K562 (cell line): ENCODE measurements at regions not wholly inside any gene's neighbourhood (a gene's known extent, or its start where the extent isn't known, plus 50 kb on each side); places are given as distances from the start of the nearest gene placed in this dataset.

Experiments used
- ATAC-seq: fragments of 200-7000 bp; cut with Tn5 transposase; 3 replicates; pipeline ENCODE4 v1.9.1; 2020; ENCODE audit warnings: moderate library complexity
- BruUV-seq: library from RNA; stranded (reverse); fragments of 400-500 nt; replicated peaks from 2 replicates; lab custom pipeline; 2021; lab: Mats Ljungman, UMichigan
- CTCF ChIA-PET: fragments of 300-600 bp; formaldehyde crosslinking; extraction: SDS; loops from one replicate; lab custom pipeline; 2021; ENCODE audit warnings: low intra/inter-chr PET ratio; lab: Yijun Ruan, JAX
- POLR2A ChIA-PET: fragments of 300-600, 350-650 bp; sonication (Branson Sonifier 250); formaldehyde crosslinking; extraction: SDS; loops from one replicate; lab custom pipeline; 2021; ENCODE audit warnings: antibody characterized with exemption, inconsistent platforms; lab: Yijun Ruan, JAX
- DNase-seq, 4 experiments: peaks; one replicate each; pipeline versions ENCODE4 v3.0.0 to v3.0.0-alpha.2; 2011 to 2018; ENCODE audit warnings: low spot score in 3 of 4, mixed read lengths in 3 of 4; ENCODE audit errors: extremely low read depth in 1 of 4
- FAIRE-seq: peaks from 2 replicates; lab custom pipeline; 2011; peaks lifted over from hg19 to GRCh38; lab: Jason Lieb, UNC
- H2AFZ ChIP-seq: 2 replicates; pipeline ENCODE4 v1.6.0; 2011; ENCODE audit warnings: low read depth, low read length, control low read depth, inconsistent platforms
- H3K27ac ChIP-seq: fragments of 200-600 bp; 3 replicates; pipeline ENCODE4 v1.8.0; 2011; ENCODE audit warnings: low read depth, mild to moderate bottlenecking, control low read depth, inconsistent platforms, low read length, moderate library complexity, mixed read lengths; ENCODE audit errors: extremely low read depth
- H3K27me3 ChIP-seq, 2 experiments: fragments of 300-600 bp in 1 of 2; 2 replicates in 1 of 2; 3 replicates in 1 of 2; pipeline versions ENCODE4 v1.6.0 to v1.8.0; 2011; ENCODE audit warnings: inconsistent platforms in 2 of 2, low read length in 2 of 2, mild to moderate bottlenecking in 1 of 2, mixed read lengths in 1 of 2, moderate library complexity in 1 of 2; ENCODE audit not compliant: control insufficient read depth in 2 of 2, insufficient read depth in 2 of 2
- H3K36me3 ChIP-seq: fragments of 300-600 bp; 3 replicates; pipeline ENCODE4 v1.8.0; 2011; ENCODE audit warnings: mild to moderate bottlenecking, low read length, inconsistent platforms; ENCODE audit not compliant: control insufficient read depth, insufficient read depth
- H3K4me1 ChIP-seq, 2 experiments: fragments of 200-600 bp in 1 of 2; replicated peaks in 1 of 2; 2 replicates in 1 of 2; 3 replicates in 1 of 2; pipeline versions ENCODE4 v1.5.1 to v1.8.0; 2011; ENCODE audit warnings: inconsistent platforms in 2 of 2, low read length in 2 of 2, mild to moderate bottlenecking in 1 of 2, mixed read lengths in 1 of 2, moderate library complexity in 1 of 2; ENCODE audit not compliant: control insufficient read depth in 2 of 2, insufficient read depth in 2 of 2
- H3K4me2 ChIP-seq: 2 replicates; pipeline ENCODE4 v1.6.1; 2011; ENCODE audit warnings: low read length, control low read depth, inconsistent platforms, mixed read lengths; ENCODE audit not compliant: insufficient read depth
- H3K4me3 ChIP-seq: fragments of 200-600 bp; sonication (generic), shearing (Covaris generic); 2 replicates; pipeline ENCODE4 v1.5.1; 2016; ENCODE audit warnings: control low read depth, inconsistent platforms
- H3K79me2 ChIP-seq: fragments of 200-600 bp; 3 replicates; pipeline ENCODE4 v1.8.0; 2011; ENCODE audit warnings: low read length, inconsistent platforms; ENCODE audit not compliant: control insufficient read depth, insufficient read depth
- H3K9ac ChIP-seq, 2 experiments: 2 replicates each; pipeline versions ENCODE4 v1.6.0 to v1.6.1; 2011; ENCODE audit warnings: low read depth in 2 of 2, low read length in 2 of 2, control low read depth in 1 of 2, inconsistent platforms in 1 of 2, mild to moderate bottlenecking in 1 of 2, mixed read lengths in 1 of 2; ENCODE audit not compliant: insufficient read depth in 1 of 2
- H3K9me1 ChIP-seq: one replicate; pipeline ENCODE4 v1.6.0; 2011; ENCODE audit warnings: inconsistent platforms, mild to moderate bottlenecking, low read length, moderate library complexity; ENCODE audit not compliant: control insufficient read depth, insufficient read depth
- H3K9me3 ChIP-seq: replicated peaks from 2 replicates; pipeline ENCODE4 v1.5.1; 2011; ENCODE audit warnings: low read depth, low read length, inconsistent platforms; ENCODE audit not compliant: control insufficient read depth, insufficient read depth
- H4K20me1 ChIP-seq: replicated peaks from 2 replicates; pipeline ENCODE4 v1.6.1; 2011; ENCODE audit warnings: low read length, inconsistent platforms, mixed read lengths; ENCODE audit not compliant: control insufficient read depth, insufficient read depth
- BCL6 ChIP-seq: fragments of 250-450 bp; sonication (Bioruptor Pico); IDR thresholded peaks from 2 replicates; pipeline ENCODE4 v1.4.0; 2020
- GATA2 ChIP-seq: sonication (generic); formaldehyde crosslinking; IDR thresholded peaks from 2 replicates; pipeline ENCODE4 v1.4.0; 2020; ENCODE audit warnings: mild to moderate bottlenecking, missing genetic modification reagents
- L3MBTL2 ChIP-seq: fragments of 450-650 bp; IDR thresholded peaks from 2 replicates; pipeline ENCODE4 v1.6.1; 2016; ENCODE audit warnings: mild to moderate bottlenecking, moderate library complexity
- TRIM25 ChIP-seq: fragments of 450-650 bp; IDR thresholded peaks from 2 replicates; pipeline ENCODE4 v1.7.0; 2016; ENCODE audit warnings: borderline replicate concordance
- ZHX1 ChIP-seq: fragments of 150-350 bp; conservative IDR thresholded peaks from 2 replicates; pipeline ENCODE4 v1.6.1; 2014; ENCODE audit warnings: low read length
- ZNF586 ChIP-seq: fragments of 450-650 bp; formaldehyde crosslinking; conservative IDR thresholded peaks from 2 replicates; pipeline ENCODE4 v1.4.0; 2020; ENCODE audit warnings: mild to moderate bottlenecking, moderate library complexity
- WGBS: fragments of 100-300 bp; shearing (Covaris generic); methylation state at CpG from one replicate; pipeline ENCODE4 v1.1.6; 2016; ENCODE audit warnings: low coverage, mixed read lengths; ENCODE audit not compliant: insufficient coverage; ENCODE audit errors: missing lambda C conversion rate; 5-methylcytosine and 5-hydroxymethylcytosine counted together
- in situ Hi-C: fragments of 300-500 bp; cut with MboI; formaldehyde crosslinking; loops from 4 replicates; pipeline ENCODE4 v1.15.0; 2018; ENCODE audit warnings: inconsistent platforms, mixed read lengths
- intact Hi-C: fragments of 100-400 bp; cut with micrococcal nuclease; formaldehyde crosslinking; loops from 2 replicates; pipeline ENCODE4 v1.14.2; 2022
- TF ChIP-seq, protein P1 (sequence below): fragments of 450-650 bp; conservative IDR thresholded peaks from 2 replicates; pipeline ENCODE4 v1.6.1; 2016; ENCODE audit warnings: missing genetic modification characterization, low read depth, mild to moderate bottlenecking, control low read depth, missing compliant biosample characterization
- TF ChIP-seq, protein P2 (sequence below): fragments of 250-450 bp; sonication (Bioruptor Pico); IDR thresholded peaks from 2 replicates; pipeline ENCODE4 v1.5.0; 2021

DNA sequence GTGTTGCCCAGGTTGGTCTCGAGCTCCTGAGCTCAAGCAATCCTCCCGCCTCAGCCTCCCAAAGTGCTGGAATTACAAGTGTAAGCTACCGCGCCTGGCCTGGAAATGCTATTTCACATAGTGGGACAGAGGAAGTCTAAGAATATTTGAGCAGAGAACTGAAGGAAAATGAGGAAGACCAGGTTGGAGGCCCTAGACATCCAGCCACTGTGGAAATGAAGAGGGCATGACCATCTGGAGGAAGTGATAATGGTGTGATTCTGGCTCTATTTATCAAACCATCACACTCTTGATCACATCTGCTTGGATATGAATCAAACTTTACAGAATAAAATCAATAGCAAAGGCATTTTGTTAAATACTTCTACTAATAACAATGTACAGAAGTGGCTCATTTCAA is 65.9 kb upstream of the ARHGEF3 start:
- 0% methylated on average over 2 of the region's 4 CpGs for WGBS
- H3K4me1 ChIP-seq, result no peaks in the 10 kb centered on the region
- CTCF ChIA-PET, result no interaction called here
- no peaks in the 10 kb centered on the region; a peak in 1 of 5 replicates for H3K27me3 ChIP-seq
- H2AFZ ChIP-seq, result no peak overlapping the region
- no peaks in the 10 kb centered on the region for H3K36me3 ChIP-seq
- H3K9ac ChIP-seq, result no peak overlapping the region
- in situ Hi-C loops, result no loop called here
- FAIRE-seq, result no peak
- no peaks in the 10 kb centered on the region for H3K9me3 ChIP-seq
- H3K9me1 ChIP-seq, result no peaks in the 10 kb centered on the region
- ATAC-seq, result no peak
- H3K79me2 ChIP-seq, result no peaks in the 10 kb centered on the region
- DNase-seq, result no peak
- intact Hi-C loops, result no loop called here
- no TSS peak for BruUV-seq
- H3K4me3 ChIP-seq, result no peak overlapping the region
- POLR2A ChIA-PET, result interaction anchor here (0.7 kb wide), 1 partner anchor 14 kb away, joined by 3 read pairs; no protein-coding TSS in a partner anchor
- no peaks in the 10 kb centered on the region for H4K20me1 ChIP-seq
- no peak overlapping the region for H3K4me2 ChIP-seq
- TF ChIP-seq GATA2 (CRISPR knock-in tag) (no peak), ZHX1 (no peak)
- H3K27ac ChIP-seq, result no peak overlapping the region

GRCh38 chr3:56864918-56865524 is 63.3 kb upstream of the ARHGEF3 start:
- 4% methylated on average over 6 of the region's 6 CpGs for WGBS
- in situ Hi-C loops, result no loop called here
- no peak overlapping the region for H3K27ac ChIP-seq
- H3K4me1 ChIP-seq, result no peaks in the 10 kb centered on the region
- no peak overlapping the region for H3K4me2 ChIP-seq
- H3K9me1 ChIP-seq, result no peaks in the 10 kb centered on the region
- no peaks in the 10 kb centered on the region; a peak in 1 of 5 replicates for H3K27me3 ChIP-seq
- ChIA-PET POLR2A (no interaction called here), CTCF (no interaction called here)
- no peak overlapping the region for H3K9ac ChIP-seq
- no peaks in the 10 kb centered on the region for H3K79me2 ChIP-seq
- H4K20me1 ChIP-seq, result no peaks in the 10 kb centered on the region
- DNase-seq (no peak), FAIRE-seq (no peak), ATAC-seq (no peak)
- intact Hi-C loops, result no loop called here
- no peaks in the 10 kb centered on the region for H3K9me3 ChIP-seq
- no peak overlapping the region for H2AFZ ChIP-seq
- no peak overlapping the region for H3K4me3 ChIP-seq
- H3K36me3 ChIP-seq, result no peaks in the 10 kb centered on the region
- BruUV-seq, result no TSS peak
- TF ChIP-seq, protein P1, sequence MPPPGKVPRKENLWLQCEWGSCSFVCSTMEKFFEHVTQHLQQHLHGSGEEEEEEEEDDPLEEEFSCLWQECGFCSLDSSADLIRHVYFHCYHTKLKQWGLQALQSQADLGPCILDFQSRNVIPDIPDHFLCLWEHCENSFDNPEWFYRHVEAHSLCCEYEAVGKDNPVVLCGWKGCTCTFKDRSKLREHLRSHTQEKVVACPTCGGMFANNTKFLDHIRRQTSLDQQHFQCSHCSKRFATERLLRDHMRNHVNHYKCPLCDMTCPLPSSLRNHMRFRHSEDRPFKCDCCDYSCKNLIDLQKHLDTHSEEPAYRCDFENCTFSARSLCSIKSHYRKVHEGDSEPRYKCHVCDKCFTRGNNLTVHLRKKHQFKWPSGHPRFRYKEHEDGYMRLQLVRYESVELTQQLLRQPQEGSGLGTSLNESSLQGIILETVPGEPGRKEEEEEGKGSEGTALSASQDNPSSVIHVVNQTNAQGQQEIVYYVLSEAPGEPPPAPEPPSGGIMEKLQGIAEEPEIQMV (tag), result no peak
- TF ChIP-seq TRIM25 (no peak), L3MBTL2 (no peak), BCL6 (CRISPR knock-in tag) (no peak), ZNF586 (no peak)
- TF ChIP-seq, protein P2, sequence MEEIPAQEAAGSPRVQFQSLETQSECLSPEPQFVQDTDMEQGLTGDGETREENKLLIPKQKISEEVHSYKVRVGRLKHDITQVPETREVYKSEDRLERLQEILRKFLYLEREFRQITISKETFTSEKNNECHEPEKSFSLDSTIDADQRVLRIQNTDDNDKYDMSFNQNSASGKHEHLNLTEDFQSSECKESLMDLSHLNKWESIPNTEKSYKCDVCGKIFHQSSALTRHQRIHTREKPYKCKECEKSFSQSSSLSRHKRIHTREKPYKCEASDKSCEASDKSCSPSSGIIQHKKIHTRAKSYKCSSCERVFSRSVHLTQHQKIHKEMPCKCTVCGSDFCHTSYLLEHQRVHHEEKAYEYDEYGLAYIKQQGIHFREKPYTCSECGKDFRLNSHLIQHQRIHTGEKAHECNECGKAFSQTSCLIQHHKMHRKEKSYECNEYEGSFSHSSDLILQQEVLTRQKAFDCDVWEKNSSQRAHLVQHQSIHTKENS (CRISPR knock-in tag), result no peak
